Testis (tissue), 2 donors: ENCODE measurements at regions not wholly inside any gene's neighbourhood (a gene's known extent, or its start where the extent isn't known, plus 50 kb on each side); places are given as distances from the start of the nearest gene placed in this dataset.

ENCODE experiments used
- POLR2A ChIP-seq: fragments of 450-650 bp; IDR thresholded peaks from one replicate; pipeline ENCODE4 v1.6.1; 2017; ENCODE audit warnings: antibody characterized with exemption, mild to moderate bottlenecking, moderate library complexity
- TF ChIP-seq, protein P1 (sequence below), 3 experiments: fragments of 450-650 bp in 2 of 3; fragments of 200-600 bp in 1 of 3; sonication (generic) in 1 of 3; IDR thresholded peaks; one replicate each; pipeline ENCODE4 v1.5.1; 2016 to 2019; ENCODE audit warnings: antibody characterized with exemption in 3 of 3, mild to moderate bottlenecking in 2 of 3, moderate library complexity in 1 of 3

DNA sequence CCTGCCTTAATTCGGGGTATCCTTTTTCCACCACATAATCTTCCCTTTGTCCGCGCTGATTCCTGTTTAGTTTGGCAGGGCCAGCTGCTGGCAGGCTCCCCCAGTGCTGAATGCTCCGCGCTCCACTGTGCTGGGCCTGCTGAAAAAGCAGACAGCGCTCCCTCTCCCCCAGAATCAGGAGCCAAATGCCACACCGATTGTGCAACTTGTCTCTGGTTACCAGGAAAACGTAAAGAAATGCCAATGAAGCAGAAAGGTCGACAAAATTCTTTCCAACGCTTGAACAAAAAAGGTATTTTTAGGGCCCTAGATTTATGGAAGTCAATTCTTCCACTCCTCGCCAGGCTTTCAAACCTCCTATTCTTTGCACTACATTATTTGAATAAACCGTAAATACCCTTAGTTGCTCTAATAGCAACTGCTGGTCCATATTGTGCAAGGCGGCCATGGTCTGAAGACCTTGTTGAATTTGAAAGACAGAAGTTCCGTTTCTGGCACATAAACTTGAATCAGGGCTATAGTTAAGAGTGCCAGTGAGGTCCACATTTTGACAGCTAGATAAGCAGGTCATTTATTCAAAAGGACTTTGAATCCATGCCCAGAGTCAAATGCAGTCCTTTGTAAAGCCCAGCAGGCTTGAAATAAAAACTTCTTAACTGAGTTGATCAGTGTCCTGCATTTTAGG is 206.7 kb upstream of the RFC3 start:
- TF ChIP-seq, protein P1, sequence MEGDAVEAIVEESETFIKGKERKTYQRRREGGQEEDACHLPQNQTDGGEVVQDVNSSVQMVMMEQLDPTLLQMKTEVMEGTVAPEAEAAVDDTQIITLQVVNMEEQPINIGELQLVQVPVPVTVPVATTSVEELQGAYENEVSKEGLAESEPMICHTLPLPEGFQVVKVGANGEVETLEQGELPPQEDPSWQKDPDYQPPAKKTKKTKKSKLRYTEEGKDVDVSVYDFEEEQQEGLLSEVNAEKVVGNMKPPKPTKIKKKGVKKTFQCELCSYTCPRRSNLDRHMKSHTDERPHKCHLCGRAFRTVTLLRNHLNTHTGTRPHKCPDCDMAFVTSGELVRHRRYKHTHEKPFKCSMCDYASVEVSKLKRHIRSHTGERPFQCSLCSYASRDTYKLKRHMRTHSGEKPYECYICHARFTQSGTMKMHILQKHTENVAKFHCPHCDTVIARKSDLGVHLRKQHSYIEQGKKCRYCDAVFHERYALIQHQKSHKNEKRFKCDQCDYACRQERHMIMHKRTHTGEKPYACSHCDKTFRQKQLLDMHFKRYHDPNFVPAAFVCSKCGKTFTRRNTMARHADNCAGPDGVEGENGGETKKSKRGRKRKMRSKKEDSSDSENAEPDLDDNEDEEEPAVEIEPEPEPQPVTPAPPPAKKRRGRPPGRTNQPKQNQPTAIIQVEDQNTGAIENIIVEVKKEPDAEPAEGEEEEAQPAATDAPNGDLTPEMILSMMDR (IDR thresholded peaks at IDR 0.05) = no peak
- no peak for TF ChIP-seq POLR2A
